Adrenal gland (tissue), 9 donors: ENCODE measurements at regions not wholly inside any gene's neighbourhood (a gene's known extent, or its start where the extent isn't known, plus 50 kb on each side); places are given as distances from the start of the nearest gene placed in this dataset.

Experiments
- DNase-seq, 7 donors: peaks; one replicate each; pipeline ENCODE4 v3.0.0-alpha.2; 2019 to 2020
- H3K27ac ChIP-seq, 5 donors: fragments of 200-600 bp; sonication (generic) in 4 of 5; 1 replicate in 3 of 5; 2 replicates in 2 of 5; pipeline versions ENCODE4 v1.5.1 to v1.8.0; 2016 to 2020; ENCODE audit warnings: mild to moderate bottlenecking in 1 of 5
- H3K27me3 ChIP-seq: fragments of 200-600 bp; 2 replicates; pipeline ENCODE4 v1.8.0; 2021
- H3K36me3 ChIP-seq, 2 donors: fragments of 200-600 bp; replicated peaks in 1 of 2; 1 replicate in 1 of 2; 2 replicates in 1 of 2; pipeline versions ENCODE4 v1.5.1 to v1.8.0; 2018 to 2022
- H3K4me1 ChIP-seq, 2 donors: fragments of 200-600 bp; replicated peaks in 1 of 2; 1 replicate in 1 of 2; 2 replicates in 1 of 2; pipeline versions ENCODE4 v1.5.1 to v1.8.0; 2018 to 2021
- H3K4me3 ChIP-seq, 4 donors: fragments of 200-600 bp; sonication (generic) in 3 of 4; one replicate each; pipeline ENCODE4 v1.5.1; 2016 to 2018
- H3K9me3 ChIP-seq, 3 donors: fragments of 200-600 bp; sonication (generic) in 1 of 3; replicated peaks in 1 of 3; 1 replicate in 2 of 3; 2 replicates in 1 of 3; pipeline versions ENCODE4 v1.5.1 to v1.8.0; 2016 to 2021
- POLR2A ChIP-seq, 2 donors: fragments of 450-650 bp; IDR thresholded peaks; one replicate each; pipeline ENCODE4 v1.6.1; 2017; ENCODE audit warnings: antibody characterized with exemption in 2 of 2, mild to moderate bottlenecking in 2 of 2, moderate library complexity in 1 of 2
- WGBS, 4 donors: extraction: QIAGEN DNeasy Blood & Tissue Kit in 2 of 4; methylation state at CpG; one replicate each; pipeline versions ENCODE4 v1.1.5 to v1.1.7; 2013 to 2017; 5-methylcytosine and 5-hydroxymethylcytosine counted together
- intact Hi-C, 2 donors: fragments of 100-400 bp; cut with DNase I; formaldehyde crosslinking; loops; one replicate each; pipeline versions ENCODE4 v1.14.1 to v1.15.0; 2022 to 2023
- TF ChIP-seq, protein P1 (sequence below), 6 experiments: fragments of 450-650 bp in 4 of 6; fragments of 200-600 bp in 2 of 6; sonication (generic) in 1 of 6; IDR thresholded peaks; 1 replicate in 5 of 6; 2 replicates in 1 of 6; pipeline versions ENCODE4 v1.5.1 to v1.8.0; 2016 to 2021; ENCODE audit warnings: antibody characterized with exemption in 6 of 6, mild to moderate bottlenecking in 2 of 6, moderate library complexity in 1 of 6
- donor health status: healthy with polysubstance abuse.
- donor health status: Bipolar disorder and iron deficiency.
- donor health status: DM: yes; HTN: yes; CAD: no.
- donor health status: DM: no; HTN: no; CAD: no.
- donor health status: DM: no; HTN: no; CAD: no.

DNA sequence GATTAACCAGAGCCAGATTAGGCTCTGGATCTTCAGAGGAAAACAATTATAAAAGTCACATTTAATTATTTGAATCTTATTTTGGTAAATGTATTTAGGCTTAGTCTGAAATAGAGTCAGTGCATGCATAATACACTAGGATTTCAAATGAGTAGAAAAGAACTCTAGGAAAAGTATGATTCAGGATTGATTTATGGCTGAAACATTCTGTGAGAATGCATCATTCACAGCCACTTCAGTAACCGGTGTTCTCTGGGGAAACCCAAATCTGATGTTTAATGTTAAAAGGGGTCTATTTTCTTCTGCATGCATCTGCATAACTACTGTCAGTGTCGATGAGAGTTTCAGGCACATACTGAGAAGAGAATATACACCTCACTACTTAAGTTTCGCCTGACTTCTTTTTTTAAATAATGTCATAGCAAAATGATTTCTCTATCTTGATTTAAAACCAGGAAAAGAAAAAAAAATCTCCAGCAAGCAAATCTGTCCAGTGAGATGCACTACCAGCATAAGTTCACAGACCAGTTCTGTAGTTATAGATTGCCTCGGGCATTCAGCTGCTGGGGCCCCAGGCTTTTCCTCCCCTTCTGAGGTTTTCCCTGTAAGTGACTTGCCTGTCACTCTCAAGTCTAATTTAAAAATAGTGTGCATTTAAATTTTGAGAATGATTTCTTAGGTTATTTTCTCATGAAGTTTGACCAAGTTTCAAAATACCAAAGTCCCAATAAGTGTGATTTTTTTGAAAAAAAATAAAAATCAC lies 501.5 kb downstream of the NR4A2 start:
- Histone ChIP-seq H3K27me3 (no peaks in the 10 kb centered on the region), H3K36me3 (no peaks in the 10 kb centered on the region), H3K4me3 (no peak overlapping the region), H3K4me1 (no peaks in the 10 kb centered on the region), H3K9me3 (no peaks in the 10 kb centered on the region), H3K27ac (no peak overlapping the region)
- DNase-seq = no peak
- intact Hi-C loops = no loop called here
- 40 to 61% (median 50%) methylated on average over 4 of the region's 4 CpGs for WGBS, 4 donors
- TF ChIP-seq, protein P1, sequence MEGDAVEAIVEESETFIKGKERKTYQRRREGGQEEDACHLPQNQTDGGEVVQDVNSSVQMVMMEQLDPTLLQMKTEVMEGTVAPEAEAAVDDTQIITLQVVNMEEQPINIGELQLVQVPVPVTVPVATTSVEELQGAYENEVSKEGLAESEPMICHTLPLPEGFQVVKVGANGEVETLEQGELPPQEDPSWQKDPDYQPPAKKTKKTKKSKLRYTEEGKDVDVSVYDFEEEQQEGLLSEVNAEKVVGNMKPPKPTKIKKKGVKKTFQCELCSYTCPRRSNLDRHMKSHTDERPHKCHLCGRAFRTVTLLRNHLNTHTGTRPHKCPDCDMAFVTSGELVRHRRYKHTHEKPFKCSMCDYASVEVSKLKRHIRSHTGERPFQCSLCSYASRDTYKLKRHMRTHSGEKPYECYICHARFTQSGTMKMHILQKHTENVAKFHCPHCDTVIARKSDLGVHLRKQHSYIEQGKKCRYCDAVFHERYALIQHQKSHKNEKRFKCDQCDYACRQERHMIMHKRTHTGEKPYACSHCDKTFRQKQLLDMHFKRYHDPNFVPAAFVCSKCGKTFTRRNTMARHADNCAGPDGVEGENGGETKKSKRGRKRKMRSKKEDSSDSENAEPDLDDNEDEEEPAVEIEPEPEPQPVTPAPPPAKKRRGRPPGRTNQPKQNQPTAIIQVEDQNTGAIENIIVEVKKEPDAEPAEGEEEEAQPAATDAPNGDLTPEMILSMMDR (IDR thresholded peaks at IDR 0.05) = no peak
- no peak for TF ChIP-seq POLR2A (IDR thresholded peaks at IDR 0.05)

- intact Hi-C loops = no loop called here
Observed at GRCh38 chr2:155830351-155830750, 502.2 kb downstream of the NR4A2 start.

GRCh38 chr2:155825876-155826275 lies 506.6 kb downstream of the NR4A2 start:
- WGBS, 4 donors = 68 to 74% (median 71%) methylated on average over 2 of the region's 2 CpGs
- DNase-seq = no peak
- H3K27me3 ChIP-seq = no peaks in the 10 kb centered on the region
- H3K4me1 ChIP-seq = no peaks in the 10 kb centered on the region
- H3K4me3 ChIP-seq = no peak overlapping the region
- H3K9me3 ChIP-seq = no peaks in the 10 kb centered on the region
- no peaks in the 10 kb centered on the region for H3K36me3 ChIP-seq
- intact Hi-C loops = no loop called here
- H3K27ac ChIP-seq = no peak overlapping the region
- no peak for TF ChIP-seq POLR2A (IDR thresholded peaks at IDR 0.05)
- TF ChIP-seq, protein P1 (IDR thresholded peaks at IDR 0.05) = no peak

More at GRCh38 chr2:155830351-155830750, 502.2 kb downstream of the NR4A2 start:
- H3K9me3 ChIP-seq = no peaks in the 10 kb centered on the region
- no peaks in the 10 kb centered on the region for H3K4me1 ChIP-seq
- H3K36me3 ChIP-seq = no peaks in the 10 kb centered on the region
- no peak for DNase-seq
- no peak overlapping the region for H3K4me3 ChIP-seq
- 79 to 85% (median 81%) methylated on average over 5 of the region's 5 CpGs for WGBS, 4 donors
- TF ChIP-seq, protein P1 (IDR thresholded peaks at IDR 0.05) = no peak
- TF ChIP-seq POLR2A (IDR thresholded peaks at IDR 0.05) = no peak
- H3K27ac ChIP-seq = no peak overlapping the region
- no peaks in the 10 kb centered on the region for H3K27me3 ChIP-seq

- Histone ChIP-seq H3K27ac (no peak overlapping the region), H3K4me3 (no peak overlapping the region), H3K4me1 (no peaks in the 10 kb centered on the region), H3K36me3 (no peaks in the 10 kb centered on the region), H3K9me3 (no peaks in the 10 kb centered on the region), H3K27me3 (no peaks in the 10 kb centered on the region)
- DNase-seq = peak in 3 of 7 donors; percentile 12 to 22 (median 21)
- intact Hi-C loops = no loop called here
- TF ChIP-seq, protein P1 (IDR thresholded peaks at IDR 0.05) = peak in 1 of 6 experiments; percentile 18
- no peak for TF ChIP-seq POLR2A (IDR thresholded peaks at IDR 0.05)
Observed at GRCh38 chr2:155815851-155816250, 516.7 kb downstream of the NR4A2 start.
